Astrocyte (in vitro differentiated cells and primary cell): ENCODE measurements at regions not wholly inside any gene's neighbourhood (a gene's known extent, or its start where the extent isn't known, plus 50 kb on each side); places are given as distances from the start of the nearest gene placed in this dataset.

Source experiments
- DNase-seq: peaks from one replicate; pipeline ENCODE4 v3.0.0-alpha.2; 2010; ENCODE audit warnings: low read depth
- FAIRE-seq: peaks from 2 replicates; lab custom pipeline; 2011; peaks lifted over from hg19 to GRCh38; lab: Jason Lieb, UNC
- H2AFZ ChIP-seq: 2 replicates; pipeline ENCODE4 v1.6.0; 2012; ENCODE audit warnings: low read depth, low read length, inconsistent platforms
- H3K27ac ChIP-seq: 2 replicates; pipeline ENCODE4 v1.5.1; 2011; ENCODE audit warnings: low read depth, low read length, inconsistent platforms
- H3K27me3 ChIP-seq: 2 replicates; pipeline ENCODE4 v1.6.0; 2011; ENCODE audit warnings: low read length, inconsistent platforms; ENCODE audit not compliant: insufficient read depth
- H3K36me3 ChIP-seq: 2 replicates; pipeline ENCODE4 v1.5.1; 2011; ENCODE audit warnings: low read length, inconsistent platforms; ENCODE audit not compliant: insufficient read depth
- H3K4me1 ChIP-seq: 2 replicates; pipeline ENCODE4 v1.5.1; 2011; ENCODE audit warnings: low read length, inconsistent platforms; ENCODE audit not compliant: insufficient read depth
- H3K4me2 ChIP-seq: 2 replicates; pipeline ENCODE4 v1.6.0; 2012; ENCODE audit warnings: low read length, inconsistent platforms
- H3K4me3 ChIP-seq: 2 replicates; pipeline ENCODE4 v1.5.1; 2011; ENCODE audit warnings: low read depth, mild to moderate bottlenecking, low read length, inconsistent platforms; ENCODE audit not compliant: insufficient read depth
- H3K79me2 ChIP-seq: 2 replicates; pipeline ENCODE4 v1.6.0; 2012; ENCODE audit warnings: mild to moderate bottlenecking, low read length, inconsistent platforms; ENCODE audit not compliant: insufficient read depth
- H3K9ac ChIP-seq: 2 replicates; pipeline ENCODE4 v1.6.0; 2012; ENCODE audit warnings: mild to moderate bottlenecking, low read length, inconsistent platforms
- H3K9me3 ChIP-seq: 2 replicates; pipeline ENCODE4 v1.5.1; 2012; ENCODE audit warnings: low read depth, mild to moderate bottlenecking, low read length, inconsistent platforms; ENCODE audit not compliant: insufficient read depth
- H4K20me1 ChIP-seq: 2 replicates; pipeline ENCODE4 v1.6.0; 2012; ENCODE audit warnings: low read length, inconsistent platforms; ENCODE audit not compliant: insufficient read depth
- H3K27ac Mint-ChIP-seq: one replicate; pipeline ENCODE4 v1.8.0; 2021; ENCODE audit warnings: mild to moderate bottlenecking, mixed read lengths; ENCODE audit not compliant: unreplicated experiment
- H3K27me3 Mint-ChIP-seq: one replicate; pipeline ENCODE4 v1.8.0; 2021; ENCODE audit warnings: low read depth, mixed read lengths; ENCODE audit not compliant: unreplicated experiment
- H3K36me3 Mint-ChIP-seq: one replicate; pipeline ENCODE4 v1.8.0; 2021; ENCODE audit warnings: low read depth, mixed read lengths; ENCODE audit not compliant: unreplicated experiment
- H3K4me1 Mint-ChIP-seq: one replicate; pipeline ENCODE4 v1.8.0; 2021; ENCODE audit warnings: low read depth, mixed read lengths; ENCODE audit not compliant: unreplicated experiment
- H3K4me3 Mint-ChIP-seq: one replicate; pipeline ENCODE4 v1.8.0; 2021; ENCODE audit warnings: mild to moderate bottlenecking, moderate library complexity, mixed read lengths; ENCODE audit not compliant: unreplicated experiment
- H3K9me3 Mint-ChIP-seq: one replicate; pipeline ENCODE4 v1.8.0; 2021; ENCODE audit warnings: mild to moderate bottlenecking, mixed read lengths; ENCODE audit not compliant: unreplicated experiment
- EZH2 ChIP-seq: IDR thresholded peaks from 2 replicates; pipeline ENCODE4 v1.6.1; 2012; ENCODE audit warnings: mild to moderate bottlenecking, low read length, inconsistent platforms; ENCODE audit not compliant: insufficient read depth
- TF ChIP-seq, protein P1 (sequence below): IDR thresholded peaks from 2 replicates; pipeline ENCODE4 v1.5.1; 2011; ENCODE audit warnings: low read depth, mild to moderate bottlenecking, inconsistent platforms, low read length, moderate library complexity; ENCODE audit not compliant: insufficient read depth

- Mint-ChIP-seq H3K4me3 (no peak overlapping the region), H3K27ac (no peak overlapping the region), H3K36me3 (no peaks in the 10 kb centered on the region), H3K4me1 (no peaks in the 10 kb centered on the region), H3K9me3 (no peaks in the 10 kb centered on the region), H3K27me3 (peaks cover 7% of the 10 kb centered on the region)
- TF ChIP-seq, protein P1, sequence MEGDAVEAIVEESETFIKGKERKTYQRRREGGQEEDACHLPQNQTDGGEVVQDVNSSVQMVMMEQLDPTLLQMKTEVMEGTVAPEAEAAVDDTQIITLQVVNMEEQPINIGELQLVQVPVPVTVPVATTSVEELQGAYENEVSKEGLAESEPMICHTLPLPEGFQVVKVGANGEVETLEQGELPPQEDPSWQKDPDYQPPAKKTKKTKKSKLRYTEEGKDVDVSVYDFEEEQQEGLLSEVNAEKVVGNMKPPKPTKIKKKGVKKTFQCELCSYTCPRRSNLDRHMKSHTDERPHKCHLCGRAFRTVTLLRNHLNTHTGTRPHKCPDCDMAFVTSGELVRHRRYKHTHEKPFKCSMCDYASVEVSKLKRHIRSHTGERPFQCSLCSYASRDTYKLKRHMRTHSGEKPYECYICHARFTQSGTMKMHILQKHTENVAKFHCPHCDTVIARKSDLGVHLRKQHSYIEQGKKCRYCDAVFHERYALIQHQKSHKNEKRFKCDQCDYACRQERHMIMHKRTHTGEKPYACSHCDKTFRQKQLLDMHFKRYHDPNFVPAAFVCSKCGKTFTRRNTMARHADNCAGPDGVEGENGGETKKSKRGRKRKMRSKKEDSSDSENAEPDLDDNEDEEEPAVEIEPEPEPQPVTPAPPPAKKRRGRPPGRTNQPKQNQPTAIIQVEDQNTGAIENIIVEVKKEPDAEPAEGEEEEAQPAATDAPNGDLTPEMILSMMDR = no peak
- TF ChIP-seq EZH2 = no peak
- FAIRE-seq (no peak), DNase-seq (no peak)
- H3K27me3 ChIP-seq = no peaks in the 10 kb centered on the region
- no peak overlapping the region for H3K27ac ChIP-seq
- H3K4me2 ChIP-seq = no peak overlapping the region
- H2AFZ ChIP-seq = no peak overlapping the region
- no peaks in the 10 kb centered on the region for H3K36me3 ChIP-seq
- no peaks in the 10 kb centered on the region for H4K20me1 ChIP-seq
- H3K79me2 ChIP-seq = no peaks in the 10 kb centered on the region
- H3K4me1 ChIP-seq = no peaks in the 10 kb centered on the region
- peaks cover 13% of the 10 kb centered on the region for H3K9me3 ChIP-seq
- no peak overlapping the region for H3K4me3 ChIP-seq
- H3K9ac ChIP-seq = no peak overlapping the region
These were observed 945.0 kb downstream of the BRD1 start for GRCh38 chr22:48882636-48883200.

- H3K9me3 ChIP-seq = peaks cover 13% of the 10 kb centered on the region
- no peak overlapping the region for H2AFZ ChIP-seq
- no peak overlapping the region for H3K4me2 ChIP-seq
- no peaks in the 10 kb centered on the region for H3K36me3 Mint-ChIP-seq
- TF ChIP-seq, protein P1 = no peak
- no peak for TF ChIP-seq EZH2
- H3K79me2 ChIP-seq = no peaks in the 10 kb centered on the region
- H3K4me3 Mint-ChIP-seq = no peak overlapping the region
- H4K20me1 ChIP-seq = no peaks in the 10 kb centered on the region
- no peaks in the 10 kb centered on the region for H3K4me1 ChIP-seq
- H3K27me3 ChIP-seq = no peaks in the 10 kb centered on the region
- no peak overlapping the region for H3K4me3 ChIP-seq
- no peak overlapping the region for H3K9ac ChIP-seq
- no peaks in the 10 kb centered on the region for H3K4me1 Mint-ChIP-seq
- no peaks in the 10 kb centered on the region for H3K9me3 Mint-ChIP-seq
- no peaks in the 10 kb centered on the region for H3K36me3 ChIP-seq
- no peak overlapping the region for H3K27ac Mint-ChIP-seq
- DNase-seq (no peak), FAIRE-seq (no peak)
- H3K27ac ChIP-seq = no peak overlapping the region
- peaks cover 12% of the 10 kb centered on the region for H3K27me3 Mint-ChIP-seq
These were observed 946.2 kb downstream of the BRD1 start for GRCh38 chr22:48881326-48881980.

DNA sequence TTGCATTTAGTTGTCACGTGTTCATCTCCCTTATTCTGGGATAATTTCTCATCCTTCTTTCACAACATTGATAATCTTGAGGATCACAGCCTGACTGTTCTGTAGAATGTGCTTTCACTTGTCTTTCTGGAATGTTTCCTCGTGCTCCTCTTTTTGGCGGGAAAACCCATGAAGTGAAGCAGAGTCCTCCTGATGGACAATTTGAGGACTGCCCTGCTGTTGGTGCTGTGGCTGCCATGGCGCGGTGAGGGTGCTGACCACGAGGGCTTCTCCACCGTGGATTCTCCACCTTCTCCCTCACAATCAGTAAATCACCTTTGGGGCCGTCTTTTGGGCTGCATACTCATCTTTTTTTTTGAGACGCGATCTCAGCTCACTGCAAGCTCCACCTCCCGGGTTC is 946.9 kb downstream of the BRD1 start:
- Histone ChIP-seq H3K4me3 (no peak overlapping the region), H3K9ac (no peak overlapping the region), H3K4me1 (no peaks in the 10 kb centered on the region), H3K27me3 (no peaks in the 10 kb centered on the region), H2AFZ (no peak overlapping the region), H4K20me1 (no peaks in the 10 kb centered on the region), H3K27ac (no peak overlapping the region), H3K36me3 (no peaks in the 10 kb centered on the region), H3K79me2 (no peaks in the 10 kb centered on the region), H3K4me2 (no peak overlapping the region), H3K9me3 (peaks cover 13% of the 10 kb centered on the region)
- Mint-ChIP-seq H3K27me3 (peaks cover 9% of the 10 kb centered on the region), H3K27ac (no peak overlapping the region), H3K4me1 (no peaks in the 10 kb centered on the region), H3K4me3 (no peak overlapping the region), H3K9me3 (peaks cover 2% of the 10 kb centered on the region), H3K36me3 (no peaks in the 10 kb centered on the region)
- DNase-seq = no peak
- FAIRE-seq = no peak
- no peak for TF ChIP-seq EZH2
- TF ChIP-seq, protein P1 = no peak
